ENCODE measurements at regions not wholly inside any gene's neighbourhood (a gene's known extent, or its start where the extent isn't known, plus 50 kb on each side); places are given as distances from the start of the nearest gene placed in this dataset.

DNA sequence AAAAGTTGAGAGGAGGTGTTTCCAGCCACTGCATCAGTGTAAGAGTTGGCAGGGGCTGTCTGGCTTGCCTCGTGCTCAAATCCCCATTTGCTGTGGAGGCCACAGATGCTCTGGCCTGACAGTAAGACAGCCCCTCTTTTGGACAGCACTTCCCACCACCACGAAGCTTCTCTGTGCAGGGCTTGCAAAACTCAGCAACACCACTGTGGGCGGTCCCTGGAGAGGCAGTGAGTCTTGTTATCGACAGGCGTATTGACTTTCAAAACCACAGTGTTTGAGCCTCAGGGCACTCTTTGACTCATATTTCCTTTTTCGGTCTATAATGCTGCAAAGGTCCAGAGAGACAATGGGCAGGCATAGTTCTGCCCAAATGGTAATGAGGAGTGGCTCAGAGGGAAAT is 539.5 kb downstream of the EBF1 start:
- no peak overlapping the region for H3K27ac ChIP-seq
- peak; percentile 20 for DNase-seq (ENCODE audit: low read depth, low spot score)

DNA sequence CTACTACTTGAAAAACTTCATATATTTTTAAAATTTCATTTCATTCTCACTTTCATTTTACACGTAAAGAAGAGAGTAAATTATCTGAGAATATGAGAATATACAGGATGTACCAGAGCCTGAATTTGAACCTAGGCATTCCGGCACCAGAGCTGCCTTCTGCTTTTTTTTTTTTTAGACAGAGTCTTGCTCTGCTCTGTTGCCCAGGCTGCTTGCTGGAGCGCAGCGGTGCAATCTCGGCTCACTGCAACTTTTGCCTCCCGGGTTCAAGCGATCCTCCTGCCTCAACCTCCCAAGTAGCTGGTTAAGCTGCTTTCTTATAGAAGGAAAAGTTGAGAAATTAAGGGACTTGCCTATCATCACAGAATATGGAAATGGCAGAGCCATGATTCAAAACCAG is 540.1 kb downstream of the EBF1 start:
- H3K27ac ChIP-seq: no peak overlapping the region
- no peak for DNase-seq (ENCODE audit: low read depth, low spot score)

DNA sequence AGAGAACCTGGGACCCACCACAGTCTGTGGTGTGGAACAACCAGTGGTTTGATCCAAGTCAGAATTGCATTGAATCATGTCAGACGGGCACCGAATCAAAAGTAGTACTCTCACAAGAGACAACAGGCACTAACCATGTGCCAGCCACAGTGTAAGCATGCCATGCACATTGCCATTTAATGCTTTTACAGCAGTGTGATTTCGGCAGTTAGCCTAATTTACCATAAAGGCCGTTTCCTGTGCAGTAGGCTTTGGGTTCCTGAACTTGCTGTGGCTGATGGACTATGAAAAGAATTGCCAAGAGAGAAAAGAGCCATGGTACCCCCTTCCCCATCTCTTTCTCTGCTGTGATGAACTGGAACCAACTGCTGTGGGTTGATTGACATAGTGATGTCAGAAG is 540.6 kb downstream of the EBF1 start:
- H3K27ac ChIP-seq: no peak overlapping the region

DNA sequence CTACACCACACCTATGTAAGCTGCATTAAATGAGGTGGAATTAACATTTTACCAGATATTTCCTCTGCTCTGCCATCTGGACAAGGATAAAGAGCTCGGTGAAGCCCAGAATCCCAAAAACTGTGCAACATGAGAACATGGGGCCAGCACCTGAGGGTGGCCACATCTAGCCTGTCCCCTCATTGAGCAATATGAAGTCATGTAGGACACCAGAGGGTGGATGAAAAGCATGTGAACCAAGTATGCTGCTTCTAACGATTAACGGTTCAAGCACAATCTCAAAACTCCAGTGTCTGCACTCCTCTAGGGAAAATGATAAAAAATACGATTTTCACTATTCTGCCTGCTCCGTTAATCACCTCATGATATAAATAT is 545.8 kb downstream of the EBF1 start:
- DNase-seq (ENCODE audit: low read depth, low spot score): no peak

More for the DNA sequence above, 540.6 kb downstream of the EBF1 start:
- DNase-seq (ENCODE audit: low read depth, low spot score): no peak

DNA sequence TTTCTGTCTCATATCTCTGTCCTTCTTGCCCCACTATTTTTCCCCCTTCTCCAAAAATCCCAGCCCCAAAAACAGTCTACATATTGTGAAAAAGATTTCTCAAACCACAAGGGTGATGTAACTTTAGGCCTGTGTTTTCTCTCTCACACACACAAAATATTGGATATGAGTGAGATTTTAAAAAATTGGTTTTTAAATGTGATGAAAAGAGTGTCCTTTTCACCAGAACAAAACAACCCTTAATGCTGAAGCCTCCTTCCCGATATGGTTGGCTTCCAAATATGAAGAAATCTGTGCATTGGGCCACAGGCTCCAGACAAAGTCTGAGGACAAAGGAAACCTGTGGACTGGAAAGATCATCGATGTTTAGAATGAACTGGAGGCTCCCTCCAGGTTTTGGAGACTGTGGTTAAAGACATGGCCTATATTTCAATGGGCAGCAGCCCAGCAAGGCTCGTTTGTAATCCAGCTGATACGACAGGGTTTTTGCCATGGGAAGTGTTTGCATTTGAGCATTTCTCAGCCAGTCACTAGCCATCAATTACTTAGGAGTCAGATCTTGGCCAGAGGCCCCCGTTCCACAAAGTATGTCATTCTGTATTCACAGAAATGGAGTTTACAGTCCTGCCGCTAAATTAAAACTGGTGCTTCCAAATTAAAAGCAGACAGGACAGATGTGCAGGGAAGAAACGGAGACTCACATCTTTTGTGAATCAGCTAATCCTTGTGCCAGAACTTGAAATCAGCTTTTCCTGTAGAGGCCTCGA is 546.3 kb downstream of the EBF1 start:
- H3K27ac ChIP-seq: no peak overlapping the region
- DNase-seq (ENCODE audit: low read depth, low spot score): no peak

More for the DNA sequence above, 545.8 kb downstream of the EBF1 start:
- no peak overlapping the region for H3K27ac ChIP-seq

DNA sequence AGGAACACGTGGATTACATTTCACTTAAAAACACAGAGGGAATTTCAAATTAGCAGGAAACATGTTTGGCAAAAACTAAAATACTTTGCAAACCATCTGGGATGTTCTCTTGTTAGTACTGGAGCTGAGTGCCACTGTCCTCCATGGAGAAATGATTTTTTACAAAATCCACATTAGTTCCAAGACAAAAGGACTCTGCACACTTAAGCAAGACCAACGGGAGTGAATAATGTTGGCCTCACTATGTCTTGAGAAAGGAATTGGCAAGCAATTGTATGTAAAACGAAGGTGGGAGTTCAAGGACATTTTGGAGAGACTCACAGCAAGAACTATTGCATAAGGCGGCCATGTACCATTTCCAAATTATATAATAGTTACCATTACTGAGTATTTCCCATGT is 547.5 kb downstream of the EBF1 start:
- H3K27ac ChIP-seq: no peak overlapping the region
- DNase-seq (ENCODE audit: low read depth, low spot score): no peak

DNA sequence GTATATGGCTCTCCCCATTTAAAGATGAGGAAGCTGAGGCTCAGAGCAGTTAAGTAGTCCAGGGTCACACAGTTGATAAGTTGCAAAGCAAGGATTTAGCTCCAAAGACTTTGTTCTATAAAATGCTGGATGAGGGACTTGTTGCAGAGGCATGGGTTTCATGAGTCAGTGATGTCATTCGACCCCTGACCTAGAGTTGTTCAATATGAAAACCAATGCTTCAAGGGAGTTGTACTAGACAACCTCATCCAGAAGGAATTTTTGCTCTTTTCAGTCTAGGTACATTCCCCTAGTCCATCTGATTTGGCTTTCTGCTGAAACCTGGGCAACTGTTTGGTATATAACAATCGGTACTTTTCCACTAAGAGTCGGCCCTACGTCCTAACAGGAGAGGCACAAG is 550.4 kb downstream of the EBF1 start:
- H3K27ac ChIP-seq: no peak overlapping the region
- DNase-seq (ENCODE audit: low read depth, low spot score): no peak

DNA sequence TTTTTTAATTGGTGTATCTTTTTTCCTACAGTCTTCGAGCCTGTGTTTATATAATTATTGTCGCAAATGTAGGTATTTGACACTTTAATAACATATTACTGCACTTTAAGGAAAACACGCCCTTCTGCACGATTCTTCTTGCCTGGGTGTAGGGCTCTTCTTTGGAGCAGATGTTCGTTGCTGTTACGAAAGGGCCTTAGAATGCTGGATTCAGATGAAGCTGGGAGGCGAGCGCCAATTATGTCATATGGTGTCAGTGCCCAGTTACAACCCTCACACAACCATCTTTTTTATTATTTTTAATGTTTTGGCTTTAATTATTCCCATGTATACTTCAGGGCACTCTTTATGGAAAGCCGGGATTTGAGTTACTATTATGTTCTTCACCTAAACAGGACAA is 553.0 kb downstream of the EBF1 start:
- DNase-seq (ENCODE audit: low read depth, low spot score): no peak
- H3K27ac ChIP-seq: no peak overlapping the region

DNA sequence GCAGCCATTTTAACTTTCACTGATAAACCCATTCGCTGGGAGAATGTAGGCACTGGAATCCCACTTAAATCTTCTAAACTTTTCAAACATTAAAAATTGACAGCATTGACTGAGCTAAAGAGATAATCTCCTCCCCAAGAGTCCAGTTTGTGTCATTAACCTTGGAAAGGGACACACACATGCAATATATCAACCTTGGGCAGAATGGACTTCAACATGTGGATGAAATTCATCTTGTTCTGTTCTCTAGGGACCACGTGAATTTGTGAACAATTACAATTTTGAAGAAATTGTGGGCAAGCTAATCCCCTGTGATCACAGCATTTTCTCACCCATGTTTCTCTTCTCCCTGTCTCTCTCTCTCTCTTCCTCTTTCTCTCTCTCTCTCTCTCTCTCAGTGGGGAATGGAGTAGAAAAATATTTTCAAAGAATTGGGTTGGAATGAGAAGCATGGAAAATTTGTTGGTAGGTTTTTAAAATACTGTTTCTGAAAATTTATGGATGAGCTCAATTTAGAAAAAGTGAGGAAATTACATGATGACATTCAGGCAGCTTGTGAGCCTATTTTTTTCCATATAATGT is 553.7 kb downstream of the EBF1 start:
- no peak overlapping the region for H3K27ac ChIP-seq
- DNase-seq (ENCODE audit: low read depth, low spot score): no peak

DNA sequence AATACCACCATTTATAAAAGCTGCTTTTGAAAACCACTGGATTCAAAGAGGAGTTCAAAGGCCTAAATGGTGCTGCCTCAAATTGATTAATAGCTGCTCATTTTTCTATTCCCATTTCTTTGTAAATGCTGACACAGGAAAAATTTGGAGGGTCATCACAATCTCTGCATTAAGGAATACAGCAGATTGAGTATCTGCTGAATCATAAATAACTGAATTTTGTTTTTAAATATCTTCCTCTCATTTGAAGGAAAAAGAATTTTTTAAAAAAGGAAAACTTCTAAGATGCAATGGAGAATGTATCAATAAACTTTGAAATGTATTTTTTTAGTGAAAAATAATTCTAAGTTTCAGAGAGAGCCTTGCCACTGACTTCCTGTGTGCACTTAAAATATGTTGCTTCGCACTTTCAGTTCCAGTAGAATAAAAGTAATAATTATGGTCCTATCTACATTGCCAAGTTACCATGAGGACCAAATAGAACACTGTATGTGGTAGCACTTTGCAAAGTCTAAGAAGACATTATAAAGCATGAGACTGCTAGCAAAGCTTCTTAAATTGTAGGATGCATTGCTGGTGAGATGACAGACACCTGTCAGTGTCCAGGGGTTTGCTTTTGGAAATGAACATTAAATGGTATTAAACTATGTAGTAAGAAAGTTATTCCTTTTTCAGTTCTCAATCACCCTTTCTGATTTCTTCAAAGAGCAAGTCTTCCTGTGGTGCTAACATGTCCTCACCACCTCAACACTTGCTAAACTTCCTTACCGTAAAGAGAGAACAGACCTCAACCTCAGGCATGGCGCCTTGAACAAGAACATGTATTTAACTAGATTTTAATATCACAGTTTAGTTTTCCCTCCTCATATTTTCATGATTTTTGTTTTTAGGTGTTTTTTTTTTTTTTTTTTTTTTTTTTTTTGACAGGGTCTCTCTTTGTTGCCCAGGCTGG is 555.1 kb downstream of the EBF1 start:
- H3K27ac ChIP-seq: no peak overlapping the region
- DNase-seq (ENCODE audit: low read depth, low spot score): no peak

DNA sequence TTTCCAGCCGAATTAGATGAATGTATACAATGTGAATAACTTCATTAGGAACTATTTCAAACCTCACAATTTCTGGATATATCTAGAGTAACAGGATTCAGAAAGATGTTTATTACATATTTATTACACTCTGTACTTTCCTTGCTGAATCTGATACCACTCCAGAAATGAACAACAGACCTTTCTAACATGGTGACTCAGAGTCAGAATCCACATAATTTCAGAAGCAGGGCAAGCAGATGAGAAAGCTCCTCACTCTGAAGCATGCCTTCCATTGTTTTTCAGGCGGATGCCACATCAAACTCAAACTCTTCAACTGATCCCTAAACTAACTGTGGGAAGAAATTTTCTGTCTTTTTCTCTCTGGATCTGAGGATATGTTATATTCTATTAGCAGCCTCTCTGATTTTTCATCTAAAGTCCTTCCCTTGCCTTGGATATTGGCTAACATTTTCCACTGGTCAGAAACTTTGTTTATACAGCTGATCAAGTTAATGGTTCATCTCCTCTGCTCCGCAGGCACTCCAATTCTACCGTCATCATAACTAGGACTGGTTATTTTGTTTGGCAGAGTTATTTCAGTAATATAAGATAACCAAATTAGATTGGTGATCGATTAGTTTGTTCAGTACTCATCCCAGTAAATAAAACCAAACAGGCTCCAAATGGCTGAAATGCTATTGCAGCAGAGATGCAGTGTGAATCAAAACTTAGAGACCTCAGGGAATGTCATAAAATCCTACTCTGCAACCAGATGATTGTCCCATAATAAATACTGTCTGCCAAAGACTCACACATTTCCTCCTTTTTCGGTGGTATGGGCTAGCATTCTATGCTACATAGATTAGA is 556.0 kb downstream of the EBF1 start:
- no peak for DNase-seq (ENCODE audit: low read depth, low spot score)
- no peak overlapping the region for H3K27ac ChIP-seq

DNA sequence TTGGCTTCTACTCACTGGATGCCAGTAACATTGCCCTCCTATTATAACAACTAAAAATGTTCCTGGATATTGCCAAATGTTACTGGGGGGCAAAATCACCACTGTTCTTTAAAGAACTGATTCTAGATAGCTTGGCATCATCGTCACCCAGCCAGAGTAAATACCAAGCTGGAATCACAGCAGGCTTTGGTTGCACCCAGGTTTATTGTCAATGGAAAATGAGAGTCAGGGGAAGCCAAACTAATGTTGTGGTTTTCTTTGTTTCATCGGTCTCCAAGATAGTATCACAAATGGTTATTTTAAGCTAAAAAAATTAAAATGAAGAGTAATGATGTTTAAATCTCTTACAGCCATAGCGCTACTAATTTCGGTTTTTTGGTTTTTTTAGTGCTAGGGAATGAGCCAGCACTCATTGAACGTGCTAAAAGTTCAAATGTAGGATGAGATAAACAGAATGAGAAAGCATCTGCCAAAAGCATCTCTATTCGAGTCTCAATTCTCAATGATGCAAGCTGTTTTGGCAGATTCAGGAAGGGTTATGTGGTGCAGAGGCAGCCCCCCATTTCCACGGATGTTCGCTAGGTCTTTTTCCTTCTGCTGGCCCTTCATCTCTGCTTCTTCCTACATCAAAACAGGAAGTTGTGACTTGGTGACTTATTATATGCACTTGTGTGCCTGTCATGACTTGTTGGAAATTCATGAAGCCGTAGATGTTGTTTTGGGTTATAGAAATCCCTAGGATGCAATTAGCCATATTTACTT is 558.0 kb downstream of the EBF1 start:
- no peak for DNase-seq (ENCODE audit: low read depth, low spot score)
- no peak overlapping the region for H3K27ac ChIP-seq

DNA sequence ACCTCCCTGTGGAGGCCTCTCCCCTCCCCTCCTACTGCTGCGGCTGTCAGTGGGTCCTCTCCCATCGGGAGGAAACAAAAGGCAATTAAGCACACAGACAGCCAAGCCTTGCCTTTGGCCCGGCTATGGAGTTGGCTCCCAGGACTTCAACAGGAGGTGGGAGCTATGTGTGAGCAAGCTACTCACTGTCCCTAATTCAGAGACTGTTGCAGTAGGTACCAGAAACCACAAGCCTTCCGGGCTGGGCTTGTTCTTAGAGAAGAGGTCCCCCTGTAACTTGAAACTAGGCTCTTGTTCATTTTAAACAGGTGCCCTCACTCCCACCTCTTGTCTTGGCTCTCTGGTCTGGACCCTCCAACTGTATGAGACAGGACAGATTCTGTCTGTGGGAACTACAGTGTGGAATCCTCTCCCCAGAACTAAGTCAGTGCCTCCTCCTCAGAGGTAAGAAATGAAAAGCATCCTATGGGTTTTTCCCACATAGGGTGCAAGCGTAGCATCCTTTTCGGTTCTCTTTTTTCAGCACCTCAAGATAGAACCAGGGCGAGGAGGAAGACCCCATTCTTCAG is 561.1 kb downstream of the EBF1 start:
- no peak overlapping the region for H3K27ac ChIP-seq
- DNase-seq (ENCODE audit: low read depth, low spot score): no peak

DNA sequence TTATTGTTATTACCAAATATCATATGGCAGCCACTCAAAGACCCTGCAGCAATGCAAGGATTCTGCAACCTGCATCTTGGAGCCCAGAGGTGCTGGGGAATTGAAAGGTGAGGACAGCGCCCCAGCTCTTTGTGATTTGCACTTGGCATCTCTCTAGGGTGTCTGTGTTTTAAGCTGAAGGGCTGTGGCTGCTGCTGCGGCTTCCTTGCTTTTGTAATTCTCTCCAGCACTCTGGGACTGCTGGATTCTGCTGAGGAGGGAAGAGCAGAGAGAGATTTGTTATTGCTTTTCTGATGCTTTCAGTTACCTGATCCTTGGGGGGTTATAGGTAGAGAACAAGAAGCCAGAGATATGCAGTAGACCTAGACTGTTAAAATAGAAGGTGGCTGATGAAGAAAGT is 562.4 kb downstream of the EBF1 start:
- no peak overlapping the region for H3K27ac ChIP-seq
- DNase-seq (ENCODE audit: low read depth, low spot score): no peak

DNA sequence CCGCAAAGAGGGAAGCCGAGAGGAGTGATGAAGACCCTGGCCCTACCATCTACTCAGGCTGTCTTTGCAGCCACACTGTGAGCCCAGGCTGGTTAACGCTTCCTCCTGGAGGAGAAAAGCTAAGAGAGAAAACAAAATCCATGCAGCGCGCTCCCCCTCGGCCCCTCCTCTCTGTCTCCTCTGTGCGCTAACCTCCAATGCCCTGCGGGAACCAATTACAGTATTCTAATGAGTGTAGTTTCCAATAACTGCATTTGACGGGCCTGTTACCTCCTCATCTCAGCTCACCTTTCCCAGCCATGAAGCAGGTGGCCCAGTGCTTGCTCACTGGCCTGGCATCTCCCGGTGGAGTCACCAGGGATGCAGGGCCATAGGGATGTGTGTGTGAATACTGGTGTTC is 565.5 kb downstream of the EBF1 start:
- no peak overlapping the region for H3K27ac ChIP-seq
- no peak for DNase-seq (ENCODE audit: low read depth, low spot score)

DNA sequence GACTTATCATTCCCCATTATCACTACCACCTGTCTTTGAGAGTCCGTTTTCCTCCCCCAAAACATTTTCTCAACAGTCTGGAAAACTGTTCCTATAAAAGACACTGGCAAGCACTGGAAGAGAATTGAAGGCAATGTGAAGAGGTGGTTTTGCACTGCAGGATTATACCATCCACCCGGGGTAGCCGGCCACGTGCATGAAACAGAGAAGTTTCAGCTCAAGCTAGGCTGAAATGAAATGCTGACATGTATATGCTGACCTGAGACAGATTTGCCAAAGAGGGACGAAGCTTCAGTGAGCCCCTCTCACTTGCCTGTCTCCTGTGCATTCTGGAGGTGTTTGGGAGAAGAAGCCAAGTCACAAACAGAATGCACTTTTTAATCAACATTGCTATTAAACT is 567.0 kb downstream of the EBF1 start:
- no peak for DNase-seq (ENCODE audit: low read depth, low spot score)

DNA sequence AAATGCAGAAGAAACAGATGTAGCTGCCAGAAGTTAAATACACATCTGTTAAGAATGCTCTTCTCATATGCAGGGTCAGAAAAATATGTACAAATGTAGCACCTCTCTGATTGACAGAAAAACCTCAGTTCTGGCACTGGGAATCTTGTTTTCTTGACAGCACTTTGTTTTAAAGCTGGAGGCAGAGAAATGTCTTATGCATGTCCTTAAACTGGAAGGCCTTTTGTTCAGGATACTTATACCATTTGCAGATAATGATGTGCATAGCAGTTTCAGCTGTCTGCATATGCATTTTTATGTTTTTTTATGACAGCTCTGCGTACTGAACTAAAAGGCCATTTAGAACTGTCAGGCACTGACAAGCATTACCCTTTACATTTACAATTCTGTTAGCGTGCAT is 567.9 kb downstream of the EBF1 start:
- no peak overlapping the region for H3K27ac ChIP-seq
- DNase-seq (ENCODE audit: low read depth, low spot score): no peak

More for the DNA sequence above, 567.0 kb downstream of the EBF1 start:
- H3K27ac ChIP-seq: no peak overlapping the region

DNA sequence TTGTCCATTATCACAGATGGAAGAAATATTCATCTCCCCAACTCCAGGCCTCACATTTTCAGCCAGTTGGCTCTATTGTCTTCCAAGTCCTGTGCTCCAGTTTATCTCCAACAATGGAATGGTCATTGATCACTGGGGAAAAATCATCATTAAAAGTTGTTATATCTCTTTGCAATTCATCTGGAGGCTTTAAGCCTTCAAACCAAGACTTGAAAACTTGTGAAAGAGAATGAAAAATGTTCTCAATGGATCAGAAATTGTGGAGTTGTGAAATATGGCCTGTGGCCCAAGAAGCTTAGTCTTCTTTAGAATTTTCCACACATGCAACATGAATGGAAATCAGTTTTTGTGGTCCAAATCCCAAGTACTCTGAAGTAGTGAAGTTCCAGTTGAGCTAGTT is 569.6 kb downstream of the EBF1 start:
- DNase-seq (ENCODE audit: low read depth, low spot score): no peak
- no peak overlapping the region for H3K27ac ChIP-seq

DNA sequence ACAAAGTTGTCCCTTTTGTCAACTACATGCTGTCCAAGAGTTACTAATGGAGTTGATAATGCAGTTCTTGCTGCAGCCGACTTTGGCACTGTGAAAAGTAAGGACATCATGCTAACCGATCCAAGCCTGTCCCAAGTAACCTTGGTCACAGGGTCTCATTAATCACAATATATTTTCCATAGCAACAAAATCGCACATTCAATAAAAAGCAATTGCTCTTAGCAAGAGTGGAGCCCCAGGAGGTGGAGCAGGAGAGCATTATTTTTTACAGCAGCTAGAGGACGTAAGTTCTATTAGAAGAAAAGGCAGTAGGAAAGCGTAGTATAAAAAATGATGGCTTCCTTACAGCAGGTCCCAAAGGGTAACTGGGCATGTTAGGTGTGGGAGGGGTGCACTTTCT is 570.3 kb downstream of the EBF1 start:
- no peak for DNase-seq (ENCODE audit: low read depth, low spot score)
- no peak overlapping the region for H3K27ac ChIP-seq

All from epithelial cell of prostate (primary cell).